ENCODE measurements at regions not wholly inside any gene's neighbourhood (a gene's known extent, or its start where the extent isn't known, plus 50 kb on each side); places are given as distances from the start of the nearest gene placed in this dataset.

GRCh38 chr17:15092762-15093161 lies 172.4 kb downstream of the PMP22 start:
- TF ChIP-seq, protein P1, sequence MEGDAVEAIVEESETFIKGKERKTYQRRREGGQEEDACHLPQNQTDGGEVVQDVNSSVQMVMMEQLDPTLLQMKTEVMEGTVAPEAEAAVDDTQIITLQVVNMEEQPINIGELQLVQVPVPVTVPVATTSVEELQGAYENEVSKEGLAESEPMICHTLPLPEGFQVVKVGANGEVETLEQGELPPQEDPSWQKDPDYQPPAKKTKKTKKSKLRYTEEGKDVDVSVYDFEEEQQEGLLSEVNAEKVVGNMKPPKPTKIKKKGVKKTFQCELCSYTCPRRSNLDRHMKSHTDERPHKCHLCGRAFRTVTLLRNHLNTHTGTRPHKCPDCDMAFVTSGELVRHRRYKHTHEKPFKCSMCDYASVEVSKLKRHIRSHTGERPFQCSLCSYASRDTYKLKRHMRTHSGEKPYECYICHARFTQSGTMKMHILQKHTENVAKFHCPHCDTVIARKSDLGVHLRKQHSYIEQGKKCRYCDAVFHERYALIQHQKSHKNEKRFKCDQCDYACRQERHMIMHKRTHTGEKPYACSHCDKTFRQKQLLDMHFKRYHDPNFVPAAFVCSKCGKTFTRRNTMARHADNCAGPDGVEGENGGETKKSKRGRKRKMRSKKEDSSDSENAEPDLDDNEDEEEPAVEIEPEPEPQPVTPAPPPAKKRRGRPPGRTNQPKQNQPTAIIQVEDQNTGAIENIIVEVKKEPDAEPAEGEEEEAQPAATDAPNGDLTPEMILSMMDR (IDR thresholded peaks at IDR 0.05) = no peak

DNA sequence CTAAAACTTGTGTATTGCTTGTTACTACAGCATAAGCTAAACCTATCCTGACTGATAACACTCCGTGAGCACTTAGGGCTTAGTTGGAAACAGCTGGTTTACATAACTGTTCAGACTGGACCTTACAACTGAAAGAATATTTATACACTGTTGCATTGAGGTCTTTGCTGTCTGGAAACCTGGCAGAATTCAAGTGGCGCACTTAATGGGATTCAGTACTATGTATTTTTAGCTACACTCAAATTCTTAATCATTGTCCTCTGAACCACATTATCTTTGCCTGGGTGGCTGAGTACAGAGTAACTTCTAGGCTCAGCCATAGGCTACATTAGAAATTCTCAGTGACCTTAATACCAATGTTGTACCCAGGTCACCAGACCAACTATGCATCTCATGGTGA lies 172.9 kb downstream of the PMP22 start:
- TF ChIP-seq, protein P1 (IDR thresholded peaks at IDR 0.05) = no peak

- TF ChIP-seq, protein P1 (IDR thresholded peaks at IDR 0.05) = peak; percentile 34
These were observed 173.3 kb downstream of the PMP22 start for GRCh38 chr17:15091825-15092224.

DNA sequence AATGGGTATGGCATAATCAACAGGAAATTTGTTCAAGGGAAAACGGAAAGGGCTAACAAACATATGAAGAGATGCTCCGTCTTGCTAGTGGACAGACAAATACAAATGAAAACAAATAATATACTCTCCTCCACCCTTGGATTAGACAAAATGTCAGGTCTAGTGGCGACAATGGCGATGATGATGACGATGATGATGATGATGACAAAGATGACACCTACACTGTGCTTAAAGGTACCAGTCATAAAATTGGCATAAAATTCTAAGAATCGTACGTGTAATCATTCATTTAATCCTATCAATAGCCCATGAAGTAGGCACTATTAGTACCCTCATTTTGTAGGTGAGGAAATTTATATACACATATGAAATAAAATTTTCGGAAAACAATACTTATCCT lies 174.6 kb downstream of the PMP22 start:
- TF ChIP-seq, protein P1 (IDR thresholded peaks at IDR 0.05) = no peak

DNA sequence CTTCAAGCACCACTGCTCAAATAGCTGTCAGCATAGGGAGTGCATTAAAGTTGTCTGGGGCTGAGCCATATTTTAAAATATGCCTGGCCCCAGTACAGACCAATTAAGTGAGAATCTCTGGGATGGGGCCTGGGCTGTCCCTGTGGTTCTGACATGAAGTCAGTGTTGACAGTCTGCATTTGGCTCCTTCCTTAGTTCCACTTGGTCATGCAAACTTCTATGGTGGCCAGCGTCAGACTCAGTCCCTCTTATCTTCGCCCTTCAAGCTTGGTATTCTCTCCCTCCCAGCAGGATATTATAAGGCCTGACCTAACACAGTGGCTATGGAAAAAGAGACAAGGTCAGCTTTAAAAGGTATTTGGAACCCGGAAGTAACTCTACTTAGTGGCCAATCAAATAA lies 177.2 kb downstream of the PMP22 start:
- TF ChIP-seq, protein P1 (IDR thresholded peaks at IDR 0.05) = no peak

DNA sequence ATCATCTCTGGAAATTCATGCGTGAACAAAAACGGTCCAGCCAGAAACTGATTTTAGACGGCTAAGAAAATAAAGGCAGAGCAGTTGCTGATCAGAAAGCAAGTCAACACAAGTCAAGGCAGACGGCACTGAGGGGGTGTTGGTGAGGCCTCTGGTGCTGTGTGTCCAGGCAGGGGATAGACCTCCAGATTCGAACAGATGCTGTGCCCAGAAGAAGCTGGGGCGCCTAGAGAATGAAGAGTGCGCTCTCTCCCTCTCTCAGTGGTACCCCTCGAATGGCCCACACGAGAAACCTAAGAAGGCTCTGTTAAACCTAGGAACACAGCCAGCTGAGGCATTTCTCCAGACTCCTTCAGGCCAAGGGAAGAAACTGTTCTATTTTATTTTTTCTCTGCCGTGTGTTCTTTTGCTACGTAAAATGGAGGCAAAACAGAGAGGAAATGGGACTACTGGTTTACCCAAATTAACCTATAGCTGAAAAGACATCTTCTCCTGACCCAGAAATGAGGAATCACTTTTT lies 178.3 kb downstream of the PMP22 start:
- TF ChIP-seq, protein P1 (IDR thresholded peaks at IDR 0.05) = no peak

GRCh38 chr17:15085890-15086677 lies 179.0 kb downstream of the PMP22 start:
- TF ChIP-seq, protein P1 (IDR thresholded peaks at IDR 0.05) = no peak
